ENCODE measurements at regions not wholly inside any gene's neighbourhood (a gene's known extent, or its start where the extent isn't known, plus 50 kb on each side); places are given as distances from the start of the nearest gene placed in this dataset.

DNA sequence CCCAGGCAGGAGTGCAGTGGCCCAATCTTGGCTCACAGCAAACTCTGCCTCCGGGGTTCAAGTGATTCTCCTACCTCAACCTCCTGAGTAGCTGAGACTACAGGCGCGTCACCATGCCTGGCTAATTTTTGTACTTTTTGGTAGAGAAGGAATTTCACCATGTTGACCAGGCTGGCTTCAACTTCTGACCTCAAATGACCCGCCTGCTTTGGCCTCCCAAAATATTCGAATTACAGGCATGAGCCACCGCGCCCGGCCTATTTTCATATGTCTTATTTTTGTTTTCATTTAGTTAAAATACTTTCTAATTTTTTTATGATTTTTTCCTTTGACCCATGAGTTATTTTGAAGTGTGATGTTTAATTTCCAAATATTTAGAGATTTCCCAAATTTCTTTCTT, 143.6 kb upstream of the VRK1 start:
- CTCF ChIA-PET: no interaction called here
- TF ChIP-seq, protein P1, sequence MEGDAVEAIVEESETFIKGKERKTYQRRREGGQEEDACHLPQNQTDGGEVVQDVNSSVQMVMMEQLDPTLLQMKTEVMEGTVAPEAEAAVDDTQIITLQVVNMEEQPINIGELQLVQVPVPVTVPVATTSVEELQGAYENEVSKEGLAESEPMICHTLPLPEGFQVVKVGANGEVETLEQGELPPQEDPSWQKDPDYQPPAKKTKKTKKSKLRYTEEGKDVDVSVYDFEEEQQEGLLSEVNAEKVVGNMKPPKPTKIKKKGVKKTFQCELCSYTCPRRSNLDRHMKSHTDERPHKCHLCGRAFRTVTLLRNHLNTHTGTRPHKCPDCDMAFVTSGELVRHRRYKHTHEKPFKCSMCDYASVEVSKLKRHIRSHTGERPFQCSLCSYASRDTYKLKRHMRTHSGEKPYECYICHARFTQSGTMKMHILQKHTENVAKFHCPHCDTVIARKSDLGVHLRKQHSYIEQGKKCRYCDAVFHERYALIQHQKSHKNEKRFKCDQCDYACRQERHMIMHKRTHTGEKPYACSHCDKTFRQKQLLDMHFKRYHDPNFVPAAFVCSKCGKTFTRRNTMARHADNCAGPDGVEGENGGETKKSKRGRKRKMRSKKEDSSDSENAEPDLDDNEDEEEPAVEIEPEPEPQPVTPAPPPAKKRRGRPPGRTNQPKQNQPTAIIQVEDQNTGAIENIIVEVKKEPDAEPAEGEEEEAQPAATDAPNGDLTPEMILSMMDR (IDR thresholded peaks at IDR 0.05): no peak
- H3K4me1 Mint-ChIP-seq (ENCODE audit: low read depth): no peaks in the 10 kb centered on the region
- DNase-seq (no peak), ATAC-seq (ENCODE audit: poor library complexity) (no peak)
- intact Hi-C loops (cut with DNase I, micrococcal nuclease): no loop called here
- POLR2A ChIA-PET: no interaction called here
- peaks cover 7% of the 10 kb centered on the region for H3K9me3 Mint-ChIP-seq
- no peaks in the 10 kb centered on the region for H3K4me1 ChIP-seq (ENCODE audit: insufficient read depth, low read length)
- no peak overlapping the region for H3K27ac Mint-ChIP-seq
- no peak overlapping the region for H3K4me3 Mint-ChIP-seq
- H3K27me3 Mint-ChIP-seq: peaks cover 34% of the 10 kb centered on the region
- H3K36me3 Mint-ChIP-seq (ENCODE audit: low read depth): no peaks in the 10 kb centered on the region
- peaks cover 12 to 13% of the 10 kb centered on the region in 2 experiments for H3K9me3 ChIP-seq (ENCODE audit: control insufficient read depth in 1 of 2, insufficient read depth in 1 of 2, low read length in 2 of 2)
- H3K4me3 ChIP-seq (ENCODE audit: low read length): no peak overlapping the region
- H3K27ac ChIP-seq (ENCODE audit: low read depth in 1 of 2, low read length in 2 of 2): no peak overlapping the region
- H3K27me3 ChIP-seq (ENCODE audit: control insufficient read depth in 1 of 2, insufficient read depth in 2 of 2, low read length in 2 of 2): peaks cover 2 to 19% of the 10 kb centered on the region in 2 experiments
- no peaks in the 10 kb centered on the region for H3K36me3 ChIP-seq (ENCODE audit: insufficient read depth, low read length)

- TF ChIP-seq, protein P1 (IDR thresholded peaks at IDR 0.05): no peak
- ATAC-seq (ENCODE audit: poor library complexity) (no peak), DNase-seq (no peak)
- no peak overlapping the region for H3K27ac ChIP-seq (ENCODE audit: low read depth in 1 of 2, low read length in 2 of 2)
- H3K4me1 Mint-ChIP-seq (ENCODE audit: low read depth): no peaks in the 10 kb centered on the region
- H3K27me3 Mint-ChIP-seq: peaks cover 45% of the 10 kb centered on the region
- no peak overlapping the region for H3K4me3 ChIP-seq (ENCODE audit: low read length)
- no peaks in the 10 kb centered on the region for H3K4me1 ChIP-seq (ENCODE audit: insufficient read depth, low read length)
- no peak overlapping the region for H3K27ac Mint-ChIP-seq
- H3K36me3 ChIP-seq (ENCODE audit: insufficient read depth, low read length): no peaks in the 10 kb centered on the region
- ChIA-PET POLR2A (no interaction called here), CTCF (no interaction called here)
- intact Hi-C loops (cut with DNase I, micrococcal nuclease): no loop called here
- H3K27me3 ChIP-seq (ENCODE audit: control insufficient read depth in 1 of 2, insufficient read depth in 2 of 2, low read length in 2 of 2): peaks cover 25 to 33% of the 10 kb centered on the region in 2 experiments
- peaks cover 7% of the 10 kb centered on the region for H3K9me3 Mint-ChIP-seq
- no peak overlapping the region for H3K4me3 Mint-ChIP-seq
- no peaks in the 10 kb centered on the region for H3K36me3 Mint-ChIP-seq (ENCODE audit: low read depth)
- H3K9me3 ChIP-seq (ENCODE audit: control insufficient read depth in 1 of 2, insufficient read depth in 1 of 2, low read length in 2 of 2): peaks cover 8 to 13% of the 10 kb centered on the region in 2 experiments
Measured at GRCh38 chr14:96658611-96659010, 138.6 kb upstream of the VRK1 start.

- ChIA-PET POLR2A (no interaction called here), CTCF (no interaction called here)
- H3K9me3 ChIP-seq (ENCODE audit: control insufficient read depth in 1 of 2, insufficient read depth in 1 of 2, low read length in 2 of 2): peaks cover 8 to 13% of the 10 kb centered on the region in 2 experiments
- H3K9me3 Mint-ChIP-seq: peaks cover 7% of the 10 kb centered on the region
- no peak overlapping the region for H3K27ac ChIP-seq (ENCODE audit: low read depth in 1 of 2, low read length in 2 of 2)
- peaks cover 56% of the 10 kb centered on the region for H3K27me3 Mint-ChIP-seq
- no peaks in the 10 kb centered on the region for H3K36me3 ChIP-seq (ENCODE audit: insufficient read depth, low read length)
- intact Hi-C loops (cut with DNase I, micrococcal nuclease): no loop called here
- no peaks in the 10 kb centered on the region for H3K4me1 Mint-ChIP-seq (ENCODE audit: low read depth)
- DNase-seq (no peak), ATAC-seq (ENCODE audit: poor library complexity) (no peak)
- no peaks in the 10 kb centered on the region for H3K36me3 Mint-ChIP-seq (ENCODE audit: low read depth)
- no peak overlapping the region for H3K27ac Mint-ChIP-seq
- no peak overlapping the region for H3K4me3 ChIP-seq (ENCODE audit: low read length)
- H3K4me3 Mint-ChIP-seq: no peak overlapping the region
- TF ChIP-seq, protein P1 (IDR thresholded peaks at IDR 0.05): no peak
- peaks cover 25 to 33% of the 10 kb centered on the region in 2 experiments for H3K27me3 ChIP-seq (ENCODE audit: control insufficient read depth in 1 of 2, insufficient read depth in 2 of 2, low read length in 2 of 2)
- no peaks in the 10 kb centered on the region for H3K4me1 ChIP-seq (ENCODE audit: insufficient read depth, low read length)
Measured at GRCh38 chr14:96660123-96660522, 137.1 kb upstream of the VRK1 start.

Measured in CD4-positive, alpha-beta T cell (primary cell).